Gastroesophageal sphincter (tissue), 4 donors: ENCODE measurements at regions not wholly inside any gene's neighbourhood (a gene's known extent, or its start where the extent isn't known, plus 50 kb on each side); places are given as distances from the start of the nearest gene placed in this dataset.

Experiments used
- ATAC-seq: fragments of 150-250 bp; one replicate; pipeline ENCODE4 v1.9.1; 2016; ENCODE audit warnings: mild to moderate bottlenecking, moderate library complexity
- H3K27ac ChIP-seq, 4 donors: fragments of 200-600 bp; sonication (generic) in 3 of 4; 1 replicate in 3 of 4; 2 replicates in 1 of 4; pipeline ENCODE4 v1.5.1; 2016 to 2019
- H3K27me3 ChIP-seq: fragments of 200-600 bp; sonication (generic); one replicate; pipeline ENCODE4 v1.5.1; 2019
- H3K36me3 ChIP-seq, 2 donors: fragments of 200-600 bp; sonication (generic); one replicate each; pipeline ENCODE4 v1.5.1; 2019; ENCODE audit warnings: control low read depth in 1 of 2
- H3K4me1 ChIP-seq, 3 donors: fragments of 200-600 bp; sonication (generic); 1 replicate in 2 of 3; 2 replicates in 1 of 3; pipeline ENCODE4 v1.5.1; 2016 to 2019; ENCODE audit warnings: control low read depth in 2 of 3
- H3K4me3 ChIP-seq, 2 donors: fragments of 200-600 bp; sonication (generic); one replicate each; pipeline ENCODE4 v1.5.1; 2019; ENCODE audit warnings: mild to moderate bottlenecking in 1 of 2, moderate library complexity in 1 of 2
- H3K9me3 ChIP-seq, 3 donors: fragments of 200-600 bp; sonication (generic); one replicate each; pipeline ENCODE4 v1.5.1; 2017 to 2019; ENCODE audit warnings: control low read depth in 2 of 3
- EP300 ChIP-seq: sonication (generic); formaldehyde crosslinking; IDR thresholded peaks from one replicate; pipeline ENCODE4 v1.6.1; 2017; ENCODE audit warnings: antibody characterized with exemption, mild to moderate bottlenecking
- POLR2A ChIP-seq, 2 donors: fragments of 450-650 bp; IDR thresholded peaks; one replicate each; pipeline ENCODE4 v1.6.1; 2017; ENCODE audit warnings: antibody characterized with exemption in 2 of 2, mild to moderate bottlenecking in 2 of 2, moderate library complexity in 1 of 2
- POLR2AphosphoS5 ChIP-seq: sonication (generic); formaldehyde crosslinking; IDR thresholded peaks from one replicate; pipeline ENCODE4 v1.6.1; 2017; ENCODE audit warnings: antibody characterized with exemption
- WGBS, 2 donors: methylation state at CpG; one replicate each; pipeline ENCODE4 v1.1.5; 2018; ENCODE audit warnings: low coverage in 1 of 2; 5-methylcytosine and 5-hydroxymethylcytosine counted together
- TF ChIP-seq, protein P1 (sequence below), 4 experiments: fragments of 200-600 bp in 2 of 4; fragments of 450-650 bp in 2 of 4; sonication (generic) in 1 of 4; IDR thresholded peaks; one replicate each; pipeline ENCODE4 v1.5.1; 2017 to 2019; ENCODE audit warnings: antibody characterized with exemption in 4 of 4, mild to moderate bottlenecking in 2 of 4, moderate library complexity in 2 of 4

DNA sequence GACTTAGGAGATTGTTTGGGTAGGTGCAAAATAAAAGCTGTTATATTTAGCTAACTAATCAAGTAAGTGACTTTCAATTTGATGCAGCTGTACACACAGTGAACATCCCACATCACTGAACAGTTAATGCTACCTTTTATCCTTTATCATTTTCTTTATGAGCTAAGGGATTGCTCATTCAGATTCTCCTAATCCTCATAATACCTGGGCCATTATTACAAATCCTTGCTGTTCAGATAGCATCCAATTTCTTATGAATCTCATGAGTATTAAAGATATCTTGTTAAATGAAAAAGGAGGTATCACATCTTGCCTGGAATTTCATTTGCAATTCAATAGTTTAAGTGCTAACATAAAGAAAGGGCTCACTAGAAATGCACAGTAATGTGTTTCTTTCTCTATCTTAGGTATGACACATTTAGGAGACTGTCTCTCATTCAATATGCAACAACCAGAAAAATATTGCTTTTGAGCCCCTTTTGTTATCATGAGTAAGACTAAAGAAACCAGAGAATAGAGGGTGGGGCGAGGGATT lies 918.5 kb downstream of the CBLN2 start:
- TF ChIP-seq, protein P1, sequence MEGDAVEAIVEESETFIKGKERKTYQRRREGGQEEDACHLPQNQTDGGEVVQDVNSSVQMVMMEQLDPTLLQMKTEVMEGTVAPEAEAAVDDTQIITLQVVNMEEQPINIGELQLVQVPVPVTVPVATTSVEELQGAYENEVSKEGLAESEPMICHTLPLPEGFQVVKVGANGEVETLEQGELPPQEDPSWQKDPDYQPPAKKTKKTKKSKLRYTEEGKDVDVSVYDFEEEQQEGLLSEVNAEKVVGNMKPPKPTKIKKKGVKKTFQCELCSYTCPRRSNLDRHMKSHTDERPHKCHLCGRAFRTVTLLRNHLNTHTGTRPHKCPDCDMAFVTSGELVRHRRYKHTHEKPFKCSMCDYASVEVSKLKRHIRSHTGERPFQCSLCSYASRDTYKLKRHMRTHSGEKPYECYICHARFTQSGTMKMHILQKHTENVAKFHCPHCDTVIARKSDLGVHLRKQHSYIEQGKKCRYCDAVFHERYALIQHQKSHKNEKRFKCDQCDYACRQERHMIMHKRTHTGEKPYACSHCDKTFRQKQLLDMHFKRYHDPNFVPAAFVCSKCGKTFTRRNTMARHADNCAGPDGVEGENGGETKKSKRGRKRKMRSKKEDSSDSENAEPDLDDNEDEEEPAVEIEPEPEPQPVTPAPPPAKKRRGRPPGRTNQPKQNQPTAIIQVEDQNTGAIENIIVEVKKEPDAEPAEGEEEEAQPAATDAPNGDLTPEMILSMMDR (IDR thresholded peaks at IDR 0.05) = no peak
- no peak for TF ChIP-seq EP300
- Histone ChIP-seq H3K9me3 (no peaks in the 10 kb centered on the region), H3K4me1 (no peaks in the 10 kb centered on the region), H3K27me3 (no peaks in the 10 kb centered on the region), H3K27ac (no peak overlapping the region), H3K36me3 (no peaks in the 10 kb centered on the region), H3K4me3 (no peak overlapping the region)
- 100% methylated on average over 1 of the region's 1 CpG for WGBS, 2 donors
- ATAC-seq = no peak

DNA sequence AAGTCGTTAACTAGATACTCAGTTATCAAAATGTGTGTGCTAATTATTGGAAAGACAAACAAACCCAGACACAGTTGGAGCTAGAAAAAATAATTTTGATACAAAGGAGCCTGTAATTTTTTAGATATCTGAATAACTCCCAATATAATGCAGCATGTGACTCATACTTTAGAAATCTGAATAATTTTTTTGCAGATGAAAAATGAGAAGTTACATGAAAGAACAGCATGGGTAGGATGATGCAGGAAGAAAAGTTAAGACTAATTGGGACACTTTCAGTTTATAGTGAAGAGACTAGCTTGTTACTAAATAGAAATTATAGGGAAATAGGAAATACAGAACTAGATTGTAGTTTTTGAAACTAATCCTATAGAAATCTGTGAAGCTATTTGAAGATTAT lies 945.8 kb downstream of the CBLN2 start:
- no peaks in the 10 kb centered on the region for H3K4me1 ChIP-seq
- no peak overlapping the region for H3K4me3 ChIP-seq
- 60 to 63% methylated on average over 1 of the region's 1 CpG for WGBS, 2 donors
- H3K27ac ChIP-seq = no peak overlapping the region
- no peaks in the 10 kb centered on the region for H3K36me3 ChIP-seq
- TF ChIP-seq, protein P1 (IDR thresholded peaks at IDR 0.05) = no peak
- TF ChIP-seq POLR2A (IDR thresholded peaks at IDR 0.05) (no peak), EP300 (no peak), POLR2AphosphoS5 (no peak)
- H3K9me3 ChIP-seq = no peaks in the 10 kb centered on the region
- no peaks in the 10 kb centered on the region for H3K27me3 ChIP-seq
- no peak for ATAC-seq

GRCh38 chr18:71597219-71597618 lies 946.9 kb downstream of the CBLN2 start:
- ATAC-seq = no peak
- WGBS, 2 donors = 0 to 40% methylated on average over 1 of the region's 1 CpG
- Histone ChIP-seq H3K36me3 (no peaks in the 10 kb centered on the region), H3K27me3 (no peaks in the 10 kb centered on the region), H3K9me3 (no peaks in the 10 kb centered on the region), H3K4me1 (no peaks in the 10 kb centered on the region), H3K27ac (no peak overlapping the region), H3K4me3 (no peak overlapping the region)
- TF ChIP-seq POLR2A (IDR thresholded peaks at IDR 0.05) (no peak), EP300 (no peak), POLR2AphosphoS5 (no peak)
- TF ChIP-seq, protein P1 (IDR thresholded peaks at IDR 0.05) = no peak

GRCh38 chr18:71583252-71583651 lies 960.9 kb downstream of the CBLN2 start:
- no peaks in the 10 kb centered on the region for H3K27me3 ChIP-seq
- H3K27ac ChIP-seq = no peak overlapping the region
- no peaks in the 10 kb centered on the region for H3K36me3 ChIP-seq
- H3K4me1 ChIP-seq = no peaks in the 10 kb centered on the region
- H3K9me3 ChIP-seq = peaks cover 0 to 11% (median 0%) of the 10 kb centered on the region in 3 donors
- WGBS, 2 donors = 30 to 36% methylated on average over 4 of the region's 4 CpGs
- no peak overlapping the region for H3K4me3 ChIP-seq
- TF ChIP-seq POLR2AphosphoS5 = no peak
- no peak for TF ChIP-seq POLR2A (IDR thresholded peaks at IDR 0.05)
- TF ChIP-seq, protein P1 (IDR thresholded peaks at IDR 0.05) = no peak
- TF ChIP-seq EP300 = no peak
- no peak for ATAC-seq

GRCh38 chr18:71554686-71555085 lies 989.5 kb downstream of the CBLN2 start:
- Histone ChIP-seq H3K27me3 (no peaks in the 10 kb centered on the region), H3K9me3 (no peaks in the 10 kb centered on the region), H3K4me1 (no peaks in the 10 kb centered on the region), H3K27ac (no peak overlapping the region), H3K36me3 (no peaks in the 10 kb centered on the region), H3K4me3 (no peak overlapping the region)
- ATAC-seq = no peak
- 52 to 70% methylated on average over 1 to 2 of the region's 2 CpGs for whole genome bisulfite sequencing, 2 donors
- TF ChIP-seq EP300 (no peak), POLR2A (IDR thresholded peaks at IDR 0.05) (no peak), POLR2AphosphoS5 (no peak)
- TF ChIP-seq, protein P1 (IDR thresholded peaks at IDR 0.05) = no peak
